ENCODE measurements at regions not wholly inside any gene's neighbourhood (a gene's known extent, or its start where the extent isn't known, plus 50 kb on each side); places are given as distances from the start of the nearest gene placed in this dataset.

- Histone ChIP-seq H2AFZ (ENCODE audit: low read length, unreplicated experiment) (no peak overlapping the region), H3K79me2 (ENCODE audit: control insufficient read depth, insufficient read depth, low read length, unreplicated experiment) (no peaks in the 10 kb centered on the region), H3K4me1 (ENCODE audit: control insufficient read depth, insufficient read depth, low read length, unreplicated experiment) (no peaks in the 10 kb centered on the region), H3K27ac (ENCODE audit: low read depth, low read length) (no peak overlapping the region), H3K4me3 (ENCODE audit: low read depth, low read length) (no peak overlapping the region), H3K36me3 (ENCODE audit: insufficient read depth, low read length) (no peaks in the 10 kb centered on the region), H3K27me3 (ENCODE audit: insufficient read depth, low read length) (no peaks in the 10 kb centered on the region)
These were observed 436.4 kb downstream of the EPHA4 start for GRCh38 chr2:221135699-221136098.

- Histone ChIP-seq H3K4me1 (ENCODE audit: control insufficient read depth, insufficient read depth, low read length, unreplicated experiment) (no peaks in the 10 kb centered on the region), H2AFZ (ENCODE audit: low read length, unreplicated experiment) (no peak overlapping the region), H3K27ac (ENCODE audit: low read depth, low read length) (no peak overlapping the region)
These were observed 434.7 kb downstream of the EPHA4 start for GRCh38 chr2:221137385-221137784.

GRCh38 chr2:221142341-221142740 is 429.8 kb downstream of the EPHA4 start:
- no peaks in the 10 kb centered on the region for H3K4me1 ChIP-seq (ENCODE audit: control insufficient read depth, insufficient read depth, low read length, unreplicated experiment)
- H3K36me3 ChIP-seq (ENCODE audit: insufficient read depth, low read length), result no peaks in the 10 kb centered on the region
- no peaks in the 10 kb centered on the region for H3K27me3 ChIP-seq (ENCODE audit: insufficient read depth, low read length)
- no peak overlapping the region for H3K27ac ChIP-seq (ENCODE audit: low read depth, low read length)
- H3K4me3 ChIP-seq (ENCODE audit: low read depth, low read length), result no peak overlapping the region
- no peak overlapping the region for H2AFZ ChIP-seq (ENCODE audit: low read length, unreplicated experiment)
- H3K79me2 ChIP-seq (ENCODE audit: control insufficient read depth, insufficient read depth, low read length, unreplicated experiment), result no peaks in the 10 kb centered on the region

More at GRCh38 chr2:221137385-221137784, 434.7 kb downstream of the EPHA4 start:
- no peaks in the 10 kb centered on the region for H3K36me3 ChIP-seq (ENCODE audit: insufficient read depth, low read length)
- H3K4me3 ChIP-seq (ENCODE audit: low read depth, low read length), result no peak overlapping the region
- H3K27me3 ChIP-seq (ENCODE audit: insufficient read depth, low read length), result no peaks in the 10 kb centered on the region
- no peaks in the 10 kb centered on the region for H3K79me2 ChIP-seq (ENCODE audit: control insufficient read depth, insufficient read depth, low read length, unreplicated experiment)

DNA sequence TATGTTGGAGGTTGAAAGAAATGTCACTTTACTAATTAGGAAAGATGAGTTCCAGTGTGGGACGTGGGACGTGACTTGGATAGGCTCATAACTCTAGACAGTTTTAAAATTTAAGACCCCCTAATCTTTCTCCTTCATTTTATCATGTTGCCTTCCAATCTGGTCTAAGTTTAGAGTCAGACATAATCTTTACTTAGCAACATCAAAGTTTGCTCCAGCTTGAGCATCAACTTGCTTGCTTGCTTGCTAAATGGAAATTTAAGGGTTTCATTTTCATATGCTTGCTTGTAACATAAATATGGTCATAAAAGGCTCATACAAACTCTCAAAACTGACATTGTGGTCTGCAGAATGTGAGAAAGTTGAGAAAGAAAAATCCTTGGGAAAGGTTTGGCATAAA is 428.9 kb downstream of the EPHA4 start:
- Histone ChIP-seq H3K79me2 (ENCODE audit: control insufficient read depth, insufficient read depth, low read length, unreplicated experiment) (no peaks in the 10 kb centered on the region), H3K4me1 (ENCODE audit: control insufficient read depth, insufficient read depth, low read length, unreplicated experiment) (no peaks in the 10 kb centered on the region), H2AFZ (ENCODE audit: low read length, unreplicated experiment) (no peak overlapping the region), H3K27me3 (ENCODE audit: insufficient read depth, low read length) (no peaks in the 10 kb centered on the region), H3K36me3 (ENCODE audit: insufficient read depth, low read length) (no peaks in the 10 kb centered on the region), H3K27ac (ENCODE audit: low read depth, low read length) (no peak overlapping the region), H3K4me3 (ENCODE audit: low read depth, low read length) (no peak overlapping the region)

GRCh38 chr2:221144909-221145308 is 427.2 kb downstream of the EPHA4 start:
- Histone ChIP-seq H2AFZ (ENCODE audit: low read length, unreplicated experiment) (no peak overlapping the region), H3K27ac (ENCODE audit: low read depth, low read length) (no peak overlapping the region), H3K4me1 (ENCODE audit: control insufficient read depth, insufficient read depth, low read length, unreplicated experiment) (no peaks in the 10 kb centered on the region), H3K36me3 (ENCODE audit: insufficient read depth, low read length) (no peaks in the 10 kb centered on the region), H3K27me3 (ENCODE audit: insufficient read depth, low read length) (no peaks in the 10 kb centered on the region), H3K79me2 (ENCODE audit: control insufficient read depth, insufficient read depth, low read length, unreplicated experiment) (no peaks in the 10 kb centered on the region), H3K4me3 (ENCODE audit: low read depth, low read length) (no peak overlapping the region)

DNA sequence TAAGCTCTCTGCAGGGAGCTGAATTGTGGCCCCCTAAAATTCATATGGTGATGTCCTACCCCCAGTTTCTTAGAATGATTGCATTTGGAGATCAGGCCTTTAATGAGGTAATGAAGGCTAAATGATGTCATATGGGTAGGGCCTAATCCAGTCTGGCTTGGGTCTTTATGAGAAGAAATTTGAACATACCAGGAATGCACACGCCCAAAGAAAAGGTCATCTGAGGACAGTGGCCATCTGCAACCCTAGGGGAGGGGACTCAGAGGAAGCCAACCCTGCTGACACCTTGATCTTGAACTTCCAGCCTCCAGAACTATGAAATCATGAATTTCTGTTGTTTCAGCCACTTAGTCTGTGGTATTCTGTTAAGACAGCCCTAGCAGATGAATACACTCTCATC is 426.7 kb downstream of the EPHA4 start:
- Histone ChIP-seq H3K4me3 (ENCODE audit: low read depth, low read length) (no peak overlapping the region), H3K36me3 (ENCODE audit: insufficient read depth, low read length) (no peaks in the 10 kb centered on the region), H3K27me3 (ENCODE audit: insufficient read depth, low read length) (no peaks in the 10 kb centered on the region), H3K27ac (ENCODE audit: low read depth, low read length) (no peak overlapping the region), H3K4me1 (ENCODE audit: control insufficient read depth, insufficient read depth, low read length, unreplicated experiment) (no peaks in the 10 kb centered on the region), H3K79me2 (ENCODE audit: control insufficient read depth, insufficient read depth, low read length, unreplicated experiment) (no peaks in the 10 kb centered on the region), H2AFZ (ENCODE audit: low read length, unreplicated experiment) (no peak overlapping the region)

DNA sequence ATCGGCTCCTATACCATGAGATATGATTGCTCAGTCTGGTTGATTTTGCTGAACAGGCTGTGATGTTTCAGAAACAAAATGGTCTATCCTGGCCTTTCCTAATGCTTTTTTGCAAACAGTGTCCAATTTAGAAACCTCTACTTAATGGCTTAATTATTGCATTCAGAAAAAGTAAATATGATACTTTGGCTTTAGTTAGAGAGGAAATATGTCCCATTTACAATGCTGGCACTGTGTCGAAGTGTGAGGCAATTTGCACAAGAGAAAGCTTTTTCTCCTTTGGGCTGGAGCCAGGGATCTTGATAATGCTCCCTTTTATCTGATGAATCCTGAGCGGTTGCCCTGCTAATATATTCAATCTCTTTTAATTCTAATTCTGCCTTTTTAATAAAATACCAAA is 418.9 kb downstream of the EPHA4 start:
- H3K4me3 ChIP-seq (ENCODE audit: low read depth, low read length), result no peak overlapping the region
- H3K4me1 ChIP-seq (ENCODE audit: control insufficient read depth, insufficient read depth, low read length, unreplicated experiment), result no peaks in the 10 kb centered on the region
- H3K79me2 ChIP-seq (ENCODE audit: control insufficient read depth, insufficient read depth, low read length, unreplicated experiment), result no peaks in the 10 kb centered on the region
- H3K27me3 ChIP-seq (ENCODE audit: insufficient read depth, low read length), result no peaks in the 10 kb centered on the region
- no peak overlapping the region for H2AFZ ChIP-seq (ENCODE audit: low read length, unreplicated experiment)
- H3K36me3 ChIP-seq (ENCODE audit: insufficient read depth, low read length), result no peaks in the 10 kb centered on the region
- H3K27ac ChIP-seq (ENCODE audit: low read depth, low read length), result no peak overlapping the region

DNA sequence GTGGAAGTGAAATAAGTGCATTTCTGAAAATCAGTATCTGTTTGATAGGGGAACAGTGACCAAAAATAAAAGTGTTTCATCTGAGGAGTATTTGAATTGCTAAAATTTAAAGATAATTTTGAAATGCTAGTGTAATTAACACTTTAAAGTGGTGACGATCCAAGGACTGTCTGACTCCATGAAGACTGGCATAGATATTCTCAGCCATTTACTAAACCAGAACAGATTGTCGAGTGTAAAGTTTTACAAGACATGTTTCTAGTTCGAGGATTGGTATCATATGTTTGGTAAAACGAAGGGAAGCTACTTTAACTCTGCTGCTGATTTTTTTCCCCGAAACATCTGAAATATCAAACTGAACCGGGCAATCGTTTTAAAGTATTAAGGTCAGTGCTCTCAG is 417.9 kb downstream of the EPHA4 start:
- Histone ChIP-seq H3K4me1 (ENCODE audit: control insufficient read depth, insufficient read depth, low read length, unreplicated experiment) (no peaks in the 10 kb centered on the region), H3K36me3 (ENCODE audit: insufficient read depth, low read length) (no peaks in the 10 kb centered on the region), H3K27ac (ENCODE audit: low read depth, low read length) (no peak overlapping the region), H3K79me2 (ENCODE audit: control insufficient read depth, insufficient read depth, low read length, unreplicated experiment) (no peaks in the 10 kb centered on the region), H3K4me3 (ENCODE audit: low read depth, low read length) (no peak overlapping the region), H2AFZ (ENCODE audit: low read length, unreplicated experiment) (no peak overlapping the region), H3K27me3 (ENCODE audit: insufficient read depth, low read length) (no peaks in the 10 kb centered on the region)

DNA sequence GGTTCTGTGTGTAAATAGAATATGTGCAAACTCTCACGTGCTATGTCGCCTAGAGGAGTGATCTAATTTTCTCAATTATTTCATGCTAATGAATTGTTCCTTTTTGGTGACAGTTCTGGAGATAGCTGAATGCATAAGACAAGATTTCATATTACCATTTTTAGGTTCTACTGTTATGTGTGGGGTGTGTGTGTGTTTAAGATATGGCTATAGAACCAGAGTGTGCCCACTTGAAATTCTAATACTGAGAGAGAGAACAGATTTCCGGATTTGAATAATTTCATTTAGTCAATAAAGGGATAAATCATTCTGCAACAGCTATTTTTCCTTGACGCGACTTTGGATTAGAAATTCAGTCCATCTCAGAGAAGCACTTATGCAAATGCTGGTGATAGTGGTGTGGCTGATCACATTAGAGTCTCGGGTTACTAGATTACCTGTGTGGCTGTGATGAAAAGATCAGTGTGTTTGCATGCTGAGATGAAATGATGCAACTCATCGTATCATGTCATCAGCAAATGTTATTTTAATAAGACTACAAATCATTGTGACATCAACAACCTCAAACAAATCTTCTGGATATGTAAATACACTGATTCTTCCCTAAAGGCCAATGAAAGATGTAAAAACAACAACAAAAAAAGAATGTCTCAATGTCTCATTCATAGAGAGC is 415.9 kb downstream of the EPHA4 start:
- Histone ChIP-seq H3K27me3 (ENCODE audit: insufficient read depth, low read length) (no peaks in the 10 kb centered on the region), H2AFZ (ENCODE audit: low read length, unreplicated experiment) (no peak overlapping the region), H3K79me2 (ENCODE audit: control insufficient read depth, insufficient read depth, low read length, unreplicated experiment) (no peaks in the 10 kb centered on the region), H3K4me1 (ENCODE audit: control insufficient read depth, insufficient read depth, low read length, unreplicated experiment) (no peaks in the 10 kb centered on the region), H3K4me3 (ENCODE audit: low read depth, low read length) (no peak overlapping the region), H3K27ac (ENCODE audit: low read depth, low read length) (no peak overlapping the region), H3K36me3 (ENCODE audit: insufficient read depth, low read length) (no peaks in the 10 kb centered on the region)

GRCh38 chr2:221161186-221161585 is 410.9 kb downstream of the EPHA4 start:
- Histone ChIP-seq H3K4me1 (ENCODE audit: control insufficient read depth, insufficient read depth, low read length, unreplicated experiment) (no peaks in the 10 kb centered on the region), H3K36me3 (ENCODE audit: insufficient read depth, low read length) (no peaks in the 10 kb centered on the region), H3K27ac (ENCODE audit: low read depth, low read length) (no peak overlapping the region), H3K4me3 (ENCODE audit: low read depth, low read length) (no peak overlapping the region), H3K27me3 (ENCODE audit: insufficient read depth, low read length) (no peaks in the 10 kb centered on the region), H3K79me2 (ENCODE audit: control insufficient read depth, insufficient read depth, low read length, unreplicated experiment) (no peaks in the 10 kb centered on the region), H2AFZ (ENCODE audit: low read length, unreplicated experiment) (no peak overlapping the region)

DNA sequence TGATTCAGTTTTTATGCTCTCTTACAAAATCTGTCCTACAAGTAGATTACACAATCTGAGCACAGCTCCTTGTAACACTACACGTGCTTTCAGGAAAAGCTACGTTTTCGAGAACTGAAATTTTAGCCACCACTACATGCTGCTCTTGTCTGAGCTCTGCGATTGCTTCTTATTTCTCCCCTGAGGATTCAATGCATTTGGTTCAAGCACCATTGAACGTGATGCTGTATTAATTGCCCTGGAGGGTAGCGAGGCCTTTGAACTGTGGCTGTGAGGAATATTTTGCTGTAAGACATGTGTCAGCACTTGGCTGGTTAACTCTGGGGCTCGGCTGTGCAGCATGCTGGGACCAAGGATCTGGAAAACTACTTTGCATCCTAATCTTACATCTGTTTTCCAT is 405.8 kb downstream of the EPHA4 start:
- H3K27me3 ChIP-seq (ENCODE audit: insufficient read depth, low read length), result no peaks in the 10 kb centered on the region
- H3K27ac ChIP-seq (ENCODE audit: low read depth, low read length), result no peak overlapping the region
- no peak overlapping the region for H3K4me3 ChIP-seq (ENCODE audit: low read depth, low read length)
- H3K36me3 ChIP-seq (ENCODE audit: insufficient read depth, low read length), result no peaks in the 10 kb centered on the region
- H3K79me2 ChIP-seq (ENCODE audit: control insufficient read depth, insufficient read depth, low read length, unreplicated experiment), result no peaks in the 10 kb centered on the region
- H3K4me1 ChIP-seq (ENCODE audit: control insufficient read depth, insufficient read depth, low read length, unreplicated experiment), result no peaks in the 10 kb centered on the region
- H2AFZ ChIP-seq (ENCODE audit: low read length, unreplicated experiment), result no peak overlapping the region
